ENCODE measurements at regions not wholly inside any gene's neighbourhood (a gene's known extent, or its start where the extent isn't known, plus 50 kb on each side); places are given as distances from the start of the nearest gene placed in this dataset.

GRCh38 chr2:5464657-5465056, 227.5 kb upstream of the SOX11 start:
- no peaks in the 10 kb centered on the region for H3K9me3 ChIP-seq (ENCODE audit: control insufficient read depth, insufficient read depth, low read length)
- TF ChIP-seq EZH2phosphoT487 (IDR thresholded peaks at IDR 0.05; ENCODE audit: borderline replicate concordance, low read length) (no peak), CTCF (IDR thresholded peaks at IDR 0.05; ENCODE audit: low read depth, low read length, poor library complexity, severe bottlenecking) (no peak)
- no peaks in the 10 kb centered on the region for H3K4me1 ChIP-seq (ENCODE audit: control insufficient read depth, low read length)
- no peaks in the 10 kb centered on the region for H3K79me2 ChIP-seq (ENCODE audit: control insufficient read depth, low read length)
- H3K4me3 ChIP-seq (ENCODE audit: low read length), result no peak overlapping the region
- no peak overlapping the region for H3K4me2 ChIP-seq (ENCODE audit: low read length)
- H3F3A ChIP-seq (ENCODE audit: control insufficient read depth, insufficient read depth), result no peaks in the 10 kb centered on the region
- no peaks in the 10 kb centered on the region for H3K27me3 ChIP-seq (ENCODE audit: control insufficient read depth, low read length)
- no peaks in the 10 kb centered on the region for H4K20me1 ChIP-seq (ENCODE audit: control insufficient read depth, insufficient read depth, low read depth, low read length)
- H3K36me3 ChIP-seq (ENCODE audit: control insufficient read depth, low read length), result no peaks in the 10 kb centered on the region
- no peak overlapping the region for H3K27ac ChIP-seq (ENCODE audit: low read depth, low read length)
- H3K9me2 ChIP-seq (replicated peaks; ENCODE audit: control insufficient read depth, low read length), result no peaks in the 10 kb centered on the region

GRCh38 chr2:5465859-5466258, 226.3 kb upstream of the SOX11 start:
- no peak overlapping the region for H3K4me2 ChIP-seq (ENCODE audit: low read length)
- no peaks in the 10 kb centered on the region for H3K4me1 ChIP-seq (ENCODE audit: control insufficient read depth, low read length)
- H3F3A ChIP-seq (ENCODE audit: control insufficient read depth, insufficient read depth), result no peaks in the 10 kb centered on the region
- no peaks in the 10 kb centered on the region for H3K9me2 ChIP-seq (replicated peaks; ENCODE audit: control insufficient read depth, low read length)
- H3K9me3 ChIP-seq (ENCODE audit: control insufficient read depth, insufficient read depth, low read length), result no peaks in the 10 kb centered on the region
- H3K79me2 ChIP-seq (ENCODE audit: control insufficient read depth, low read length), result no peaks in the 10 kb centered on the region
- no peak overlapping the region for H3K4me3 ChIP-seq (ENCODE audit: low read length)
- TF ChIP-seq CTCF (IDR thresholded peaks at IDR 0.05; ENCODE audit: low read depth, low read length, poor library complexity, severe bottlenecking) (no peak), EZH2phosphoT487 (IDR thresholded peaks at IDR 0.05; ENCODE audit: borderline replicate concordance, low read length) (no peak)
- no peaks in the 10 kb centered on the region for H3K36me3 ChIP-seq (ENCODE audit: control insufficient read depth, low read length)
- H3K27me3 ChIP-seq (ENCODE audit: control insufficient read depth, low read length), result no peaks in the 10 kb centered on the region
- H3K27ac ChIP-seq (ENCODE audit: low read depth, low read length), result no peak overlapping the region
- no peaks in the 10 kb centered on the region for H4K20me1 ChIP-seq (ENCODE audit: control insufficient read depth, insufficient read depth, low read depth, low read length)

GRCh38 chr2:5467178-5467905, 224.8 kb upstream of the SOX11 start:
- H3K27me3 ChIP-seq (ENCODE audit: control insufficient read depth, low read length), result no peaks in the 10 kb centered on the region
- H3K9me2 ChIP-seq (replicated peaks; ENCODE audit: control insufficient read depth, low read length), result no peaks in the 10 kb centered on the region
- TF ChIP-seq EZH2phosphoT487 (IDR thresholded peaks at IDR 0.05; ENCODE audit: borderline replicate concordance, low read length) (no peak), CTCF (IDR thresholded peaks at IDR 0.05; ENCODE audit: low read depth, low read length, poor library complexity, severe bottlenecking) (no peak)
- H3K4me1 ChIP-seq (ENCODE audit: control insufficient read depth, low read length), result no peaks in the 10 kb centered on the region
- no peaks in the 10 kb centered on the region for H3F3A ChIP-seq (ENCODE audit: control insufficient read depth, insufficient read depth)
- H3K79me2 ChIP-seq (ENCODE audit: control insufficient read depth, low read length), result no peaks in the 10 kb centered on the region
- no peaks in the 10 kb centered on the region for H3K9me3 ChIP-seq (ENCODE audit: control insufficient read depth, insufficient read depth, low read length)
- H3K27ac ChIP-seq (ENCODE audit: low read depth, low read length), result no peak overlapping the region
- H3K36me3 ChIP-seq (ENCODE audit: control insufficient read depth, low read length), result no peaks in the 10 kb centered on the region
- no peaks in the 10 kb centered on the region for H4K20me1 ChIP-seq (ENCODE audit: control insufficient read depth, insufficient read depth, low read depth, low read length)
- no peak overlapping the region for H3K4me2 ChIP-seq (ENCODE audit: low read length)
- H3K4me3 ChIP-seq (ENCODE audit: low read length), result no peak overlapping the region
